Activated CD4-positive, alpha-beta T cell treated with anti-CD3 and anti-CD28 coated beads, Interleukin-2, amount 50 U/mL, for 16 hours (primary cell): ENCODE measurements at regions not wholly inside any gene's neighbourhood (a gene's known extent, or its start where the extent isn't known, plus 50 kb on each side); places are given as distances from the start of the nearest gene placed in this dataset.

Experiments used
- DNase-seq: peaks from one replicate; pipeline ENCODE4 v3.0.0-alpha.2; 2020

DNA sequence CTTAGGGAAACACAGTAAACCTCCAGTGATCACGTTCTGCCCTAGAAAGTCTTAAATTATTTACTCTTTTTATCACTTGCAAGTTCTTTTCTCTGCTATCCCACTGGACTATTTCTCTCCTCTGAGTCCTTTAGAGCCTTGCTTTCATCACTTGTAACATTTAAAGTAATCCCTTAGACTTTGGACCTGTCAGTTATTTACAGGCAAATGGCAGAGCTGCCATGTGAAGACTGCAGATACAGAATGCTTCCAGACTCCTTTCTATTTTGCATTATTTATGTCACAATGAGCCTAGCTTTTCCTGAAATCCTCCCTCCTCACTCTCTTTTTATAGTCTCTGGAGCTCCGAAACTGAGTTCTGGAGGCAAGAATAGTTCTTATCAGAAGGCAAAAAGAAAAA, 325.6 kb upstream of the TRIB2 start:
- DNase-seq = no peak

- DNase-seq = no peak
Measured at GRCh38 chr2:12396699-12397098, 320.0 kb upstream of the TRIB2 start.

- DNase-seq = no peak
Measured at GRCh38 chr2:12397854-12398253, 318.9 kb upstream of the TRIB2 start.

DNA sequence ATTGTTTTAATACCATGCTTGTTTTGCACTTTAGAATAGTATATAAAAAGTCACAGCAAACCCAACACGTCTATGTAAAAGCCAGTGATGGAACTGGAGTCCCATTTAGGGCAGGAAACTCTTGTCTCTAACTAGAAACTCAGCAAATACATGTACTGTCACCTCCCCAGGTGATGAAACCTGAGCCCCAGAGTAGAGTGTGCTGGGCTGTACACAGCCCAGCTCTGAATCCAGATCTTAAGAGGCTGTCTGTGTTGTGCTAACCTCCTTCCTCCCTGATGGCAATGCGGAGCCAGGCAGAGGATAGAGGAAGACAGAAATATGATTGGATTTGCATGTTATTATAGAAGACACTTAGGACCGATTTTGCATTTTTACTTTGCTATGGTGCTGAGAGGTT, 317.5 kb upstream of the TRIB2 start:
- DNase-seq = no peak

- DNase-seq = no peak
Measured at GRCh38 chr2:12400543-12400942, 316.2 kb upstream of the TRIB2 start.

DNA sequence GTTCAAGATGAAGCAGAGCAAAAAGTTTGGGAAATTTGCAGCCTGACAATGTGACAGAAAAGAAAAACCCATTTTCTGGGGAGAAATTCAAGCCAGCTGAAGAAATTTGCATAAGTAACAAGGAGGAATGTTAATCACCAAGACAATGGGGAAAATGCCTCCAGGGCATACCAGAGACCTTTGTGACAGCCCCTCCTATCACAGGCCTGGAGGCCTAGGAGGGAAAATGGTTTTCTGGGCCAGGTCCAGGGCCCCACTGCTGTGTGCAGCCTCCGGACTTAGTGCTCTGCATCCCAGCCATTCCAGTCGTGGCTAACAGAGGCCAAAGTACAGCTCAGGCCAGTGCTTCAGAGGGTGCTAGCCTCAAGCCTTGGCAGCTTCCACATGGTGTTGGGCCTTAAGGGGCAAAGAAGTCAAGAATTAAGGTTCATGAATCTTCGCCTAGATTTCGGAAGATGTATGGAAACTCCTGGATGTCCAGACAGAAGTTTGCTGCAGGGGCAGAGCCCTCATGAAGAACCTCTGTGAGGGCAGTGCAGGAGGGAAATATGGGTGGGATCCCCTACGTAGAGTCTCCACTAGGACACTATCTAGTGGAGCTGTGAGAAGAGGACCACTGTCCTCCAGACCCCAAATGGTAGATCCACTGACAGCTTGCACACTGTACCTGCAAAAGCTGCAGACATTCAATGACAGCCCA, 314.1 kb upstream of the TRIB2 start:
- no peak for DNase-seq

DNA sequence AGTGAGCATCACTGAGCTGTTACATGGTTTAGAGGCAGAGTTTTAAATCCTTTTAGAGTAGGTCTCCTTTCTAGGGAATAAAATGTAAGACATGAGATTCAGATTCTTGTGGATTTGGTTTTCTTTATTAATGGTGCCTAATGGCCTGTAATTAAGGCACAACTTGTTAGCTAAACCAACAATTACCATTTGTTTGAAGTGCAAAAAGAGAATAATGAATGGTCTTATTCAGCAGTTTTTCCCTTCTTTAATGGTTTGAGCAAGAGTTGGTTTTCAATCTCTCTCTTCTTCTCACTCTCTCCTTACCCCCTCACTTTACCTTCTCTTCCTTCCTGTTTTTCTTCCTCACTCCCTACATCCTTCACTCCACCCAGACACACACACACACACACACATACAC, 312.2 kb upstream of the TRIB2 start:
- DNase-seq = no peak

DNA sequence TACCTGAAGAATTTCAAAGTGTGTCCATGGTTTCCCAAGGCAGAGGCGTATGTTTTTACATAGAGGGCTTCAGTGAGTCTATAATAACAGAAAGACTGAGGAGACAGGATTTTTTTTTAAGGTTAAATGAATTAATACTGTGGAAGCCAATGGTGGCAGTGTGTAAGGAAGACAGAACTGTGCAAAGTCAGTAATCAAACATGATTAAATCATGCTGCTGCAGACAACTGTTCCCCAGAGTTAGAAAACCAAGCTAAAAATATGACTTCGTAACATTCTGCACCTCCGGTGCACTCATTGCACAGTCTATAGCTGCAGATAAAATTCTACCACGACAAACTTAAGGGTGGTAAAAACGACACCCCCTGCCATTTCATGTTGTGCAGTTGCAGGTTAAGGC, 309.6 kb upstream of the TRIB2 start:
- no peak for DNase-seq

- peak; percentile 58 for DNase-seq
Measured at GRCh38 chr2:12412898-12413305, 303.8 kb upstream of the TRIB2 start.

GRCh38 chr2:12415536-12415935, 301.2 kb upstream of the TRIB2 start:
- no peak for DNase-seq

- peak; percentile 49 for DNase-seq
Measured at GRCh38 chr2:12416600-12416999, 300.1 kb upstream of the TRIB2 start.

DNA sequence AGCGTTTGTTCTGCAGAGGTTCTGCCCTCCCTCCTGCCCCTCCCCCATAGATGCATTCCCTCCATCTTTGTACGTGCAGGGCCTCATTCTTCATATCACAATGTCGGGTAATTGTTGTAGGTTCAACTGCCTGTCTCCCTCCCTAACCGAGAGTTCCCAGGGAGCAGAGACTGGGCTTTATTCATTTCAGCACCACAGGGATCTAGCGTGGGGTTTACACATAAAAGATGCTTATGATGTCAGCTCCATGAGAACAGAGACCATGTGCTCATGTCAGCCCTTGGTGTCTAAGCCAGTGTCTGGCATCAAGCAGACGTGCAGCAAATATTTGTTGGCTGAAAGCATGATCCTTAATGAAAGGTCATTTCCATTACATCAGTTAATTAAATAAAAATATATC, 298.9 kb upstream of the TRIB2 start:
- no peak for DNase-seq

GRCh38 chr2:12419803-12420202, 296.9 kb upstream of the TRIB2 start:
- DNase-seq = no peak

- no peak for DNase-seq
Measured at GRCh38 chr2:12421046-12421445, 295.7 kb upstream of the TRIB2 start.

- DNase-seq = no peak
Measured at GRCh38 chr2:12424219-12424618, 292.5 kb upstream of the TRIB2 start.

- no peak for DNase-seq
Measured at GRCh38 chr2:12424809-12425208, 291.9 kb upstream of the TRIB2 start.

GRCh38 chr2:12428324-12428723, 288.4 kb upstream of the TRIB2 start:
- no peak for DNase-seq

GRCh38 chr2:12428786-12429185, 287.9 kb upstream of the TRIB2 start:
- DNase-seq = no peak

GRCh38 chr2:12429779-12430406, 286.8 kb upstream of the TRIB2 start:
- no peak for DNase-seq

GRCh38 chr2:12430407-12431133, 286.2 kb upstream of the TRIB2 start:
- peak; percentile 55 for DNase-seq

DNA sequence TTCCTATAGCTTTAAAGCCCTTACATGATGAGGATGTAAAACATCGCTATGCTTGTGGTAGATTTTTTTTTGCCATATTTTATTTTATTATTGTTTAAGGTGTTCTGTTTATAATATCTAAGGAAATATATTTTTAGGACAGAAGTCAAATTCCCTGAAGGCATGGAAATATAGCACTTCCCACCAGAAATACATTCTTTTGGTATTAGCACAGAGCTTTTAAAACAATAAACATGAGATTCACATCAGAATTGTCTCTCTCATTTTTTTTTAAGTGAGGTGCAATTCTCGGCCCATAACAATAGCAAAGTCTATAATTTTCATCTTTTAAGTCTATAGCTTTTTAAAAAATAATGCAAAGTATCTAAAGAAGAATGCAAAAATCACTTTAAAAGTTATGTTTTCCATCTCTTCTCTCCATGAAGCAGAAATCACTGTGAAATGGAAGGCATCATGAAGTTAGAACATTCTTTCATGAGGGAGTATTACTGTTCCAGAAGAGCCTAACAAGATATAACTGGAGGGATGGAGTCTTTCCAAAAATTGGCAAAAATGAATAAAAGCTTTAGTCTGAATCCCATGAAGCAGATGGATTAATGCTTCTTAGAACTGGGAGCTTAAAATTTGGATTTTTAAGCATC, 283.6 kb upstream of the TRIB2 start:
- no peak for DNase-seq

DNA sequence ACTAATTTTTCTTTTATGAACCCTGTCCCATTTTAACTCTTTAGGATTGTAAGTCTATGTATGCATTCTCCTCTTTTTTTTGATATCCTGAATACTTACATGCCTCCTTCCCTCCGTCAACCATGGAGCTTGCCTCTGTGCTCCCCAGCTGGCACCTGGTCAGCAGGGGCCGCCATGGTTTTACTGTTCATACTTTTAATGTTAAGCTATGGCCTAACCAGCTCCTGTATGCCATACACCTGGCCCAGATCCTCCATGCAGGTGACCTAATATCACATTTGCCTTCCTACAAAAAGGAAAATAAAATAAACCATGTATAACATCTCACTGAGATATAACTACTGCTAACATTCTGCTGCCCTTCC, 283.1 kb upstream of the TRIB2 start:
- no peak for DNase-seq

- DNase-seq = no peak
Measured at GRCh38 chr2:12434630-12435098, 282.1 kb upstream of the TRIB2 start.
